Gastrocnemius medialis (tissue), 4 donors: ENCODE measurements at regions not wholly inside any gene's neighbourhood (a gene's known extent, or its start where the extent isn't known, plus 50 kb on each side); places are given as distances from the start of the nearest gene placed in this dataset.
"Not testable (repeated sequence)": the region's sequence is repeated elsewhere in the genome, so short reads cannot be mapped to it uniquely, and the experiment has no call there.

Source experiments
- ATAC-seq, 2 donors: fragments of 150-250 bp; one replicate each; pipeline ENCODE4 v1.9.1; 2016
- DNase-seq, 2 donors: peaks; one replicate each; pipeline ENCODE4 v3.0.0-alpha.2; 2019
- H3K27ac ChIP-seq, 4 donors: fragments of 200-600 bp; sonication (generic); 1 replicate in 1 of 4; 2 replicates in 3 of 4; pipeline ENCODE4 v1.5.1; 2016 to 2018; ENCODE audit warnings: mild to moderate bottlenecking in 2 of 4, moderate library complexity in 1 of 4
- H3K27me3 ChIP-seq, 3 donors: fragments of 200-600 bp; sonication (generic) in 2 of 3; 1 replicate in 1 of 3; 2 replicates in 2 of 3; pipeline versions ENCODE4 v1.5.1 to v1.6.0; 2016 to 2019; ENCODE audit warnings: mild to moderate bottlenecking in 1 of 3, moderate library complexity in 1 of 3
- H3K36me3 ChIP-seq, 2 donors: fragments of 200-600 bp; sonication (generic) in 1 of 2; one replicate each; pipeline ENCODE4 v1.5.1; 2017 to 2018
- H3K4me1 ChIP-seq, 2 donors: fragments of 200-600 bp; sonication (generic) in 1 of 2; one replicate each; pipeline ENCODE4 v1.5.1; 2016 to 2017; ENCODE audit warnings: mild to moderate bottlenecking in 2 of 2
- H3K4me3 ChIP-seq, 4 donors: fragments of 200-600 bp; sonication (generic) in 3 of 4; 1 replicate in 1 of 4; 2 replicates in 3 of 4; pipeline ENCODE4 v1.5.1; 2016 to 2019; ENCODE audit warnings: mild to moderate bottlenecking in 2 of 4
- H3K9me3 ChIP-seq, 3 donors: fragments of 200-600 bp; sonication (generic) in 2 of 3; 1 replicate in 1 of 3; 2 replicates in 2 of 3; pipeline ENCODE4 v1.5.1; 2016 to 2019
- CTCF ChIP-seq, 5 experiments: fragments of 450-650 bp in 3 of 5; fragments of 200-600 bp in 2 of 5; sonication (generic) in 2 of 5; IDR thresholded peaks in 4 of 5; conservative IDR thresholded peaks in 1 of 5; 1 replicate in 4 of 5; 2 replicates in 1 of 5; pipeline ENCODE4 v1.5.1; 2016 to 2019; ENCODE audit warnings: antibody characterized with exemption in 5 of 5, mild to moderate bottlenecking in 3 of 5, moderate library complexity in 3 of 5
- POLR2A ChIP-seq, 2 donors: fragments of 450-650 bp; IDR thresholded peaks; one replicate each; pipeline ENCODE4 v1.6.1; 2017; ENCODE audit warnings: antibody characterized with exemption in 2 of 2, mild to moderate bottlenecking in 2 of 2, moderate library complexity in 2 of 2
- in situ Hi-C, 4 donors: fragments of 200-750 bp; cut with MboI; loops; one replicate each; pipeline versions ENCODE4 v1.15.0 to v1.8.0; 2017; ENCODE audit warnings: low sequenced_read_pairs in 4 of 4
- intact Hi-C: fragments of 100-400 bp; cut with DNase I; formaldehyde crosslinking; loops from one replicate; pipeline ENCODE4 v1.15.1; 2023; ENCODE audit warnings: low total_unique reads

GRCh38 chr6:86331919-86332318, 605.4 kb upstream of the HTR1E start:
- Histone ChIP-seq H3K4me3 (no peak overlapping the region), H3K4me1 (no peaks in the 10 kb centered on the region), H3K36me3 (no peaks in the 10 kb centered on the region), H3K27me3 (no peaks in the 10 kb centered on the region), H3K9me3 (no peaks in the 10 kb centered on the region), H3K27ac (no peak overlapping the region)
- no peak for DNase-seq
- in situ Hi-C loops (no loop called here), intact Hi-C loops (no loop called here)
- no peak for ATAC-seq
- TF ChIP-seq CTCF (IDR thresholded peaks at IDR 0.05 in 4 of 5, conservative IDR thresholded peaks at IDR 0.05 in 1 of 5) (no peak), POLR2A (IDR thresholded peaks at IDR 0.05) (no peak)

DNA sequence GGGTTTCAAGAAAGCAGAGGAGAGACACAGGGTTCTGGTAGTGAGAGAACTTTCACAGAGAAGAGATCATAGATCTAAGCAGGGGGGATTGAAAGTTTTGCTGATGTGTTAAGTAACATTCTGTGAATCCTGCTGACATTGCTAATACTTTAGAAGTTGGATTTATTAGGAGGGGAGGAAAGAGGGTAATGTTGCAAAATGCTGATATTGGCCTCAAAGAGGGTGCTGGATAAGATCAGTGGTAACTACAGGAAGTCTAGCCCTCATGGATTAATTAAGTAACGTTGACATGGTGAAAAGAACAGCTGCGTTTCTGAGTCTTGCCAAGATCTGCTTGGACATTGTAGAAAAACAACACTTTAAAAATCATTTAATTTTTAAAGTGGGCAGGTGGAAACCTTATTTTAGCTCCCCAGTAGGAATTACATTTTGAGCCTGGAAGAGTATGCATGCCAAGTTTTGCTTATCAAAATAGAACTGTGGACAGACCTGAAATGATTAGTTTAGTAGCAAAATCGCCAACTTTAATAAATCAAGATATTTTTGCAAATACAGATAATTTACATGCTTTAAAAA, 606.0 kb upstream of the HTR1E start:
- H3K36me3 ChIP-seq: no peaks in the 10 kb centered on the region
- intact Hi-C loops (no loop called here), in situ Hi-C loops (no loop called here)
- TF ChIP-seq POLR2A (IDR thresholded peaks at IDR 0.05) (no peak), CTCF (IDR thresholded peaks at IDR 0.05 in 4 of 5, conservative IDR thresholded peaks at IDR 0.05 in 1 of 5) (no peak)
- no peaks in the 10 kb centered on the region for H3K9me3 ChIP-seq
- DNase-seq (no peak), ATAC-seq (no peak)
- H3K27ac ChIP-seq: no peak overlapping the region
- no peaks in the 10 kb centered on the region for H3K4me1 ChIP-seq
- H3K27me3 ChIP-seq: no peaks in the 10 kb centered on the region
- no peak overlapping the region for H3K4me3 ChIP-seq

DNA sequence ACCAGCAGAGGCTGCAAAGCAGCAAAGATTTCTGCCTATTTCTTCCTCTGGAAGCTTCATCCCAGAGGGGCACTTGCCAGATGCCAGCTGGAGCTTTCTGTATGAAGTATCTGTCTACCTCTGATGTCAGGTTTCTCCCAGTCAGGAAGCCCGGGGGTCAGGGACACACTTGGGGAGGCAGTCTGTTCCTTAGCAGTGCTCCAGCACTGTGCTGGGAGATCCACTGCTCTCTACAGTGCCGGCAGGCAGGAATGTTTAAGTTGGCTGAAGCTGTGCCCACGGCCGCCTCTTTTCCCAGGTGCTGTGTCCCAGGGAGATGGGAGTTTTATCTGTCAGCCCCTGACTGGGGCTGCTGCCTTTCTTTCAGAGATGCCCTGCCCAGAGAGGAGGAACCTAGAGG, 631.1 kb upstream of the HTR1E start:
- no peaks in the 10 kb centered on the region for H3K27me3 ChIP-seq
- in situ Hi-C loops: no loop called here
- DNase-seq (no peak), ATAC-seq (no peak)
- TF ChIP-seq CTCF (IDR thresholded peaks at IDR 0.05 in 4 of 5, conservative IDR thresholded peaks at IDR 0.05 in 1 of 5) (no peak), POLR2A (IDR thresholded peaks at IDR 0.05) (no peak)
- H3K4me3 ChIP-seq: no peak overlapping the region
- H3K9me3 ChIP-seq: no peaks in the 10 kb centered on the region
- H3K27ac ChIP-seq: no peak overlapping the region
- no peaks in the 10 kb centered on the region for H3K36me3 ChIP-seq
- H3K4me1 ChIP-seq: no peaks in the 10 kb centered on the region
- intact Hi-C loops: no loop called here

GRCh38 chr6:86285876-86286275, 643.2 kb upstream of the SYNCRIP start:
- no peak overlapping the region for H3K27ac ChIP-seq
- intact Hi-C loops (no loop called here), in situ Hi-C loops (no loop called here)
- H3K4me1 ChIP-seq: no peaks in the 10 kb centered on the region
- no peak for ATAC-seq
- no peaks in the 10 kb centered on the region for H3K27me3 ChIP-seq
- no peaks in the 10 kb centered on the region for H3K9me3 ChIP-seq
- no peak overlapping the region for H3K4me3 ChIP-seq
- TF ChIP-seq CTCF (IDR thresholded peaks at IDR 0.05 in 4 of 5, conservative IDR thresholded peaks at IDR 0.05 in 1 of 5) (no peak), POLR2A (IDR thresholded peaks at IDR 0.05) (no peak)
- H3K36me3 ChIP-seq: no peaks in the 10 kb centered on the region
- no peak for DNase-seq

GRCh38 chr6:86284809-86285480, 642.3 kb upstream of the SYNCRIP start:
- H3K36me3 ChIP-seq, in situ Hi-C loops, intact Hi-C loops: not testable (repeated sequence)

GRCh38 chr6:86283596-86283995, 640.9 kb upstream of the SYNCRIP start:
- H3K9me3 ChIP-seq, DNase-seq, H3K4me1 ChIP-seq, H3K4me3 ChIP-seq, H3K36me3 ChIP-seq, ATAC-seq, H3K27ac ChIP-seq, in situ Hi-C loops, intact Hi-C loops, H3K27me3 ChIP-seq: not testable (repeated sequence)

More at GRCh38 chr6:86284809-86285480, 642.3 kb upstream of the SYNCRIP start:
- not testable (repeated sequence) for H3K4me3 ChIP-seq, DNase-seq, H3K9me3 ChIP-seq, H3K27me3 ChIP-seq, ATAC-seq, H3K27ac ChIP-seq, H3K4me1 ChIP-seq
